Left colon (tissue), 2 donors: ENCODE measurements at regions not wholly inside any gene's neighbourhood (a gene's known extent, or its start where the extent isn't known, plus 50 kb on each side); places are given as distances from the start of the nearest gene placed in this dataset.
"Not testable (repeated sequence)": the region's sequence is repeated elsewhere in the genome, so short reads cannot be mapped to it uniquely, and the experiment has no call there.

Source experiments
- ATAC-seq: fragments of 200-7000 bp; cut with Tn5 transposase; one replicate; pipeline ENCODE4 v1.9.1; 2020; ENCODE audit warnings: mild to moderate bottlenecking, moderate library complexity
- DNase-seq, 2 donors: peaks; one replicate each; pipeline ENCODE4 v3.0.0-alpha.2; 2020
- intact Hi-C, 2 donors: fragments of 100-400 bp; cut with DNase I in 1 of 2; cut with micrococcal nuclease in 1 of 2; formaldehyde crosslinking; loops; one replicate each; pipeline versions ENCODE4 v1.11.2 to v1.14.0; 2022; cut with DNase I, micrococcal nuclease
- donor health status: DM: no; HTN: no; CAD: no.
- donor health status: DM: yes; HTN: yes; CAD: no.

DNA sequence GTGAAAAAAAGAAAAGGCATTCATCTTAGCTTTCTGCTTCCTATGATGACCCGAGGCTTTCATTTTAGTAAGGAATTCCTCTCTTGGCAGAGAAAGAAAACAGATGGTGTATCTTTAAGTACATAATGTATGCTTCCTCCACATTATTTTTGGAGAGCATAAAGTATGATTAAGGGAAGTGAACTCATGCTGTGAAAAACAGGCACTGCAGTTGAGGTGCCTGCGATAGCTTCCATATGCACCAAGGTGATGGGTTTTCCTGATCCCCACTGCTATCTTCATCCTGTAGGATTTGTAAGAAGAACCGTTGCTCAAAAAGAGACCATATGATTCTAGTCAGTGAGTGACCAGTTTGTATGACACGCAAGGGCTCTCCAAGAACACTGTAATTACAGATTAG lies 411.5 kb upstream of the MCTP2 start:
- no peak for DNase-seq
- intact Hi-C loops = no loop called here
- no peak for ATAC-seq

DNA sequence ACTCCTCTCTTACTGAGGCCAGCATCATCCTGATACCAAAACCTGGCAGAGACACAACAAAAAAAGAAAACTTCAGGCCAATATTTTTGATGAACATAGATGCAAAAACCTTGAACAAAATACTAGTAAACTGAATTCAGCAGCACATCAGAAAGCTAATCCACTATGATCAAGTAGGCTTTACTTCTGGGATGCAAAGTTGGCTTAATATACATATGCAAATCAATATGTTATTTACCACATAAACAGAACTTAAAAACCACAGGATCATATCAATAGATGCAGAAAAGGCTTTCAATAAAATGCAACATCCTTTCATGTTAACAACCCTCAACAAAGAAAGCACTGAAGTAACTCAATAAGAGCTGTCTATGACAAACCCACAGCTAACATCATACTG lies 414.5 kb upstream of the MCTP2 start:
- intact Hi-C loops = no loop called here
- ATAC-seq (no peak), DNase-seq (no peak)

DNA sequence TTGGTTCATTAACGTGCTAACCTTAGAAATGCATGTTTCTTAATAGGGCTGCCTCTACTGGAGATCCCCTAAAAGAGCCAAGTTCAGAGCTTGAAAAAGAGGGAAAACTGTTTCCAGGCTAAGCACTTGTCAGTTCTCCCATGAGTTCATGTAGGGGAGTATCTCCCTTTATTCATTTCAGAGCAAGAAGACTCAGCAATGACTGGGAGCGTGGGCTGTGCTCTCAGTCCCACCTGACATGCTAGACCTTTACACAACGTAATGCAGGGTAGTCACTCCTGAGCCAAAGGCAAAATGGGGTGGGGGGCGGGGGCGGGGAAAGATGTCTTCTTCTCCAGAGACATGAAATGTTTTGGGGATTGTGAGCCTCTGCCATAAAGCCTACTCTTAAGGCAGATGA lies 420.1 kb upstream of the MCTP2 start:
- intact Hi-C loops = no loop called here
- DNase-seq (no peak), ATAC-seq (no peak)

DNA sequence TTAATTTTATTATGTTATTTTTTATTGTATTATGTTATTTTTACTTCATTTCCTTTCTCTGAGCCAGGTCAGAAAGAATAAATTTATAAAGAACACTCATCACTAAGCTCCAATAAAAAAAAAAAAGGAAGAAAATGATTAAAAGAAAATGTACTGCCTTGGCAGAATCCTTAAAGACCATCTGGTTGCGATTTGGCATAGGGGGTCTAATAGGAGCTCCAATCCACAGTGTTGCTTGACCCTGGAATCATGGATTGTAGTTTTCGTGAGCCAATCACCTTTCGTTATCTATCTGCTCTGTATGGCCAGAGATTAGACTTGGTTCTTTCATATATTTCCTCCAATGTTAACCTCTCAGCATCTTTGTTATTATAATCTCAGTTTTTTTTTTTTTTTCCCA lies 421.8 kb upstream of the MCTP2 start:
- ATAC-seq (no peak), DNase-seq (no peak)
- intact Hi-C loops = no loop called here

DNA sequence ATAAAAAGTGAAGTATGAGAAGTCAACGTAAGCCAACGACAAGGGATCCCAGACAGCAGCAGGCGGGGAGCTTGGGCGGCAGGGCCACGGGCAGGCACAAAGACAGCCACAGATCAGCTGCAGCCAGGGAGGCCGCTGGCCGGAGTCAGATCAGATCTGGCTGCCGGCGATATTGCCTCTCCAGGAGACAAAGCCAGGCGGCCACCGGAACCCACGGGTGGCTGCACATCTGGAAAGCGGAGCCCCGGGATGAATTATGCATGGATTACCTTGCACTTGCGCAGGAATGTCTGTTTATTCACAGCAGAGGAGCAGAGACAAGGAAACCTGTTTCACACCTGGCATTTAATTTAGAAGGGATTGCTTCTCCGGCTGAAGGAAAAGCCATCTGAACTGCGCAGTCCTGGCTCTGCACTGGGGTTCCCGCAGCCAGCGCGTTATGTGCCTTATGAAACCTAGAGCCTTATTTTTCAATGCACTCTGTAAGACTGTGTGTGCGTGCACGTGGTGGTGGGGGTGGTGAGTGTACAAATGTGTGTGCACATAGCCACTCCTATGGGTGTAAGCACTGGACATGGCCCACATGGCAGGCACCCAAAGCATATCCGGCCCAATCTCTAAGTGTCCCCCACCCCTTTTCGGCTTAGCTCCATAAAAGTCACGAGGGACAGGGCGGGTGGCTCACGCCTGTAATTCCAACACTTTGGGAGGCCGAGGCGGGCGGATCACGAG lies 427.8 kb upstream of the MCTP2 start:
- ATAC-seq (no peak), DNase-seq (no peak)
- intact Hi-C loops = no loop called here

DNA sequence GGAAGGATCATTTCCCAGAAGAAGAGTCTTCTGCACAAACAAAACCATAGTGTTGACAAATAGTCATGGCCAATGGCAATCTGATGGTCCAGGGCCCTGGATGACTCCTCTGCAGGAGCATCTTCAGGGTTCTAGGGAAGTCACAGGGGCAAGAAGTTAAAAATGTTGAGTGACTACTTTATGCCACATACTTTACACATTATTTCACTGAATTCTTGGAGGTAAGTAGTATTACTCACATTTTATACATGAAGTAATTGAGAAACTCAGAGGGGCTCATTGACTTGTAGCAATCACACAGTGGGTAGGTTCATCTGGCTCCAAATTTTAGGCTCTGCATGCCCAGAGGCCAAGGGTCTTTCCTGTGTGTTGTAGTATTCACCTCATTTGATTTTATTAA lies 430.2 kb upstream of the MCTP2 start:
- no peak for ATAC-seq
- DNase-seq = no peak
- intact Hi-C loops = no loop called here

DNA sequence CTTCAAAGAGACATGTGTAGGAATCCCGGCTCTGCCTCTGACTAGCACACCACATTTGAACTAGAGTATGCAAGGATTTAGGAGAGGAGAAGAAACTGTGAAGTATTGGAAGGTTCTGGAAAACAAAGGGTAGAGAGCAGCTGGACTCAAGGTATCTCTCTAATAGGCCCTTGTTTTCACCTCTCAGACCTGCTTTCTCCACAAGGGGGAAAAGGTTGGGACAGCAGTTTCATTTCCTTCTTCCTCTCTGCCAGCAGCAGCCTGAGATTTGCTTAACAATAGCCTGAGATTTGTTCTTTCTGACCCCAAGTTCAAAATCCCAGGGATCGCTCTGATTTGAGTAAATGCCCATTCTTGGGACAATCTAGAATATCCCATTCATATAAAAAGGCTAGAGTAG lies 430.6 kb upstream of the MCTP2 start:
- ATAC-seq (no peak), DNase-seq (no peak)
- intact Hi-C loops = no loop called here

DNA sequence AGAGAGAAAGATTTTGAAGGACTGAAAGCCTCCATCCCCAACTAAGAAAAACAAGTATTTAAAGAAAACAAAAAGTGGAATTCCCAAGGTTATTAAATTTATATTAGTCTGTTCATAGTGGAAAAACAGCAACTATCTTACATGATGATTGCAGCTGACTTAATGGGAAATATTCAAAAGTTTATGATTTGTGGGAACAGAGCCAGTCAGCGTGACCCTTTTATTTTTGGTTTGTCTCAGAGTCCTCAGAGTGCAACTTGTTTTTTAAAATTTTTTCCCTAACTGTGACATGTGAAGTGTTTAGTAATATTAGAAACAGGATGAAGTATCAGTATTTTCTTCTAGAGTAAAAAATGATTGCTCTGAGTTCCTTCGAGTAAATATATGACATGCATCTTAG lies 441.9 kb upstream of the MCTP2 start:
- DNase-seq (no peak), ATAC-seq (no peak)
- intact Hi-C loops = no loop called here

DNA sequence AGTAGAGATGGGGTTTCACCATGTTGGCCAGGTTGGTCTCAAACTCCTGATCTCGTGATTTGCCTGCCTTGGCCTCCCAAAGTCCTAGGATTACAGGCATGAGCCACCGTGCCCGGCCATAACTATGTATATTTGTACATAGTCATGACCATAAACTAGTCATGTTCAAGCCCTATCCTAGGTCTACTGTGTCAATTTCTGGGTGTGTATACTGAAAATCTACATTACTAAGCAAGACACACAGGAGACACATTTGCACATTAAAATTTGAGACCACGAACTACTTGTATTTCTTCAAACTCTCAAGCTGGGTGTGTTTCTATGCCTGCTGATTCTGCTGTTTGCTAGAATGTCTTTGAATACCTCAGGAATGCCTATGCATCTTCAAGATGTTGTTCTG lies 451.3 kb upstream of the MCTP2 start:
- intact Hi-C loops = no loop called here
- ATAC-seq (no peak), DNase-seq (no peak)

DNA sequence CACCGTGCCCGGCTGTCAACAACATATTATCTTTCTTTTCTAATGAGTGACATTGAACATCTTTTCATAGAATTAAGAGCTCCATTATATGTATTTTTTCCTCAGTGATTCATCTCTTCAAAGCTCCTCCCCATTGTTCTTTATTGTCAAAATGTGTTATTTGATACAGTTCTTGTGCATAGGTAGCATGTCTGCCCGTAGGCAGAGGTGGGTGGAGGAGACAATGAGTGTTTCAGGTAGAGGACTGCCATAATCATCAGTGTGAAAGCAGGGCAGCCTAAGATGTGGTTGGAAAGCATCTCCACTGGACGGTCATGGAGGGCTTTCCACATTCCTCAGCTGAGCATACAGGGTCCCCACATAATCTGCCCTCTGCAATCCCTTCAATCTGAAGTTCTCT lies 452.0 kb upstream of the MCTP2 start:
- DNase-seq = no peak
- intact Hi-C loops = no loop called here
- no peak for ATAC-seq

DNA sequence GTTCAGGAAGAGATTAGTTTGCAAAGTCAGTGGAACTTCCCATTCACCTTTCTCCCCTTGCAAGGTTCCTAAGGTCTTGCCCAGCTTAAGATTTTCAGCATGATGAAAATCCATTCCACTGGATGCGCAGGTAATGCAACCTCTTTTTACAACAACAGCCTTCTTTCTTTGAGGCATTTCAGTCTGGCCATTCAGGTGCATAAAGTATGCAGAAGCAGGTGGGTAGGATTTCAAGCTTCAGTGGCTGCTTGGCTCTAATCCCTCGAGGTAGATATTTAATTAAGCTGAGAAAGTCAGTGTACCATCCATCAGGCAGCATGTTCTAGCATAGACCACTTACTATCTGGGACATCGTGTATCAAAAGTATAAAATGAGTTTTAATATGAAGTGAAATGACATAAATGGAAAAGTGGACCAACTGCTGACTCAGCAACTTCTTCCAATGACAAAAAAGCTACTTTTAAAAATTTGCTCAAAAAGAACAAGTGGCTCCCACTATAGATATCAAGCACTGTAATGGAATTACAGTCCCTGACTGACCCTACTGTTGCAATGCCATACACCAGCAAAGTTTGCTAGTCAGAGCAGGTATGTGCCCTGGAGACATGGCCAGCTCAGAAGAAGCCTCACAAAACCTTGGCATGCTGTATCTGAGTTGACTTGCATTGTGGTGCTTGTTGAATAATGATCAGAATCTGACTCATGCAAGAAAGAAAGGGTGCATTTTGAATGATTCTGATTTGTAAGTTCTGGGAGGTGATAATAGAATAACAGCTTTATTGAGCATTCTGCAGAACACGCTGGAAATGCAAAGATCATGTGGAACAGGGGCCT lies 459.9 kb upstream of the MCTP2 start:
- DNase-seq (no peak), ATAC-seq (no peak)
- intact Hi-C loops = no loop called here

DNA sequence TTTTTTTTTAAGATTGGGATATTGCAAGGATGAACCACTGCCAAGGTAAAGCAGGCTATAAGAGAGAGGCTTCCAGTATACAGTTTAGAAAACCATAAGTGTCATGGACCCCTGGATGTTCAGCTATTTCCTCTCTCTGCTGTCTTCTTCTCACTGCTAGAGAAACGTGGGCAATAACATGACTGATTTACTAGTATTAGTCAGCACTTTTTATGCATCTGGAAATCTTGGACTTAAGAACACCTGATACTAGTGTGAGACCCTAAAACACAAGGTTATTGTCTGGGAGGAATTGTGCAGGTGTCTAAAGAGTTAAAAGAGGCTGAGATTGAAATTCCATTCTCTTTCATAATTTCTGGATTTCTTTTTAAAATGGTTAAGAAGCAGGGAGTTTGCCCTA lies 460.6 kb upstream of the MCTP2 start:
- ATAC-seq = no peak
- intact Hi-C loops = no loop called here

DNA sequence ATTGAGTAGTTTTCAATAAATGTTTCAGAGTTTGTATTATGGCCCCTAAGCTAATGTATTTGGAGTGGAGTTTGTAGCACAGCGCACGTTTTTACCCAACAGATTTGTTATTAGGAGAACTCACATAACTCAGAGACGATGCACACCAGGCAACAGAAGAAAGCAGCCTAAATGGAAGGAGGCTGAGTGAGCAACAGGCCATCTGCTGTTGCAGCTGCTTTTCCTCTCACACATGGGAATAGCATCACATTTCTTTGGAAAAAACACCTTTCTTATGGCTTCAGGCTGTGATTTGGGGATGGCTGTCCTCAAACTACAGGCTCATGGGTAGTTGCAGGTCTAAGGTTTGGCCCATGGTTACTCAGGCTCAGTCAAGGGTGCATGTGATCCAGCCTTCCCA lies 469.3 kb upstream of the MCTP2 start:
- DNase-seq (no peak), ATAC-seq (no peak)
- intact Hi-C loops = no loop called here

More for the DNA sequence above, 460.6 kb upstream of the MCTP2 start:
- no peak for DNase-seq

DNA sequence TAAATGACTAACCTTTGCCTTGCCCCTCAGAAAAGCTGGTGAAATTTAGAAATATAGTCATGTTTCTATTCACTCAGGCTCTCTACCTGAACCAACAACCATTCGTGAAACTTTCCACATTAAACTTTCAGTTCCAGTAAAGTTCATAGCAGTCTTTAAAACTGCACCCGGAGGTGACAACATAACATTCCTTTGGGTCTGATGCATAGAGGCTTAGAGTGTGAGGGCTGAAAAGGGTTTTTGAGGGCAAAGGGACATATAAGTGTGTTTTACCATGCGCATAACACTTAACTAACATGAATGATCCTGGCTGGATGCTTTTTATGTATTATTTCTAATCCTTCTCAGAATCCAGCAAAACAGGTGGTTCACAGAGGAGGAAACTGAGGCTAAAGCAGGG lies 471.7 kb upstream of the MCTP2 start:
- ATAC-seq (no peak), DNase-seq (no peak)
- intact Hi-C loops = no loop called here

DNA sequence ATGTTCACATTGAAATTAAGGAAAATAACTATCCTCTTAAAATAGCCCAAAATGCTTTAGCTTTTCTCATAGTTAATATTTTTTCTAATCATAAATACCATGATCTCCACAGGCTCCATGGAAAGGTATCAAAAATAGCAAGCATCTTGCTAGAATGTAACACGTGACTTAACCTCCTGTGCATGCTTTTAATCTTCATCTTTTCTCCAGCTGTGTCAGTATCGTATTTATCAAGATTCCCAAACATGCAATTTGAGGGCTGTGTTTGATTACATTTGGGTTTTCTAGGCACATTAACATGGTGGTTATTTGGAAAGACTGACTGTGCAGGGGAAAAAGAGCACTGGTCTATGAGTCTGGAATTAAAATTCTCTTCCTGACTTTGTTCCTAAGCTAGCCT lies 472.5 kb upstream of the MCTP2 start:
- intact Hi-C loops = no loop called here
- no peak for ATAC-seq
- DNase-seq = no peak

DNA sequence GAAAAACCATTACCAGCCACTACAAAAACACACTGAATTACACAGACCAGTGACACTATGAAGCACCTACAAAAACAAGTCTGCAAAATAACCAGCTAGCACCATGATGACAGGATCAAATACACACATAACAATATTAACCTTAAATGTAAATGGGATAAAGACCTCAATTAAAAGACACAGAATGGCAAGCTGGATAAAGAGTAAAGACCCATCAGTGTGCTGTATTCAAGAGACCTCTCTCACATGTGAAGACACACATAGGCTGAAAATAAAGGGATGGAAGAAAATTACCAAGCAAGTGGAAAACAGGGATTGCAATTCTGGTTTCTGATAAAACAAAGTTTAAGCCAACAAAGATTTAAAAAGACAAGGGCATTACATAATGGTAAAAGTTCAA lies 482.7 kb upstream of the MCTP2 start:
- intact Hi-C loops = no loop called here
- no peak for ATAC-seq
- no peak for DNase-seq

DNA sequence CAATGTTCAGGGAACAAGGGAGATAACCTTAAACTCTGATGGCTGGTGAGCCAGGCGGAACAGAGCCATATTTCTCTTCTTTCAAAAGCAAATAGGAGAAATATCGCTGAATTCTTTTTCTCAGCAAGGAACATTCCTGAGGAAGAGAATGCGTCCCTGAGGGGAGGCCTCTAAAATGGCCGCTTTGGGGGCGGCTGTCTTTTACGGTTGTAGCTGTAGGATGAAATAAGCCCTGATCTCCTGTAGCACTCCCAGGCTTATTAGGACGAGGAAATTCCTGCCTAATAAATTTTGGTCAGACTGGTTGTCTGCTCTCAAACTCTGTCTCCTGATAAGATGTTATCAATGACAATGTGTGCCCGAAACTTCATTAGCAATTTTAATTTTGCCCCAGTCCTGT lies 496.4 kb upstream of the MCTP2 start:
- DNase-seq, ATAC-seq, intact Hi-C loops: not testable (repeated sequence)

DNA sequence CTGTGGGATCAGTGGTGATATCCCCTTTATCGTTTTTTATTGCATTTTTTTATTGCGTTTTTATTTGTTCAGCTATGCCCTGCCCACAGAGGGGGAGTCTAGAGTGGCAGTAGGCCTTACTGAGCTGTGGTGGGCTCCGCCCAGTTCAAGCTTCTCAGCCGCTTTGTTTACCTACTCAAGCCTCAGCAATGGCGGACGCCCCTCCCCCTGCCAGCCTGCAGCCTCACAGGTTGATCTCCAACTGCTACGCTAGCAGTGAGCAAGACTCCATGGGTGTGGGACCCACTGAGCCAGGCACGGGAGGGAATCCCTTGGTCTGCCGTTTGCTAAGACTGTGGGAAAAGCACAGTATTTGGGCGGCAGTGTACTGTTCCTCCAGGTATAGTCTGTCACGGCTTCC lies 500.6 kb upstream of the MCTP2 start:
- ATAC-seq (no peak), DNase-seq (peak in 1 of 2 donors; percentile 4)
- intact Hi-C loops = no loop called here

DNA sequence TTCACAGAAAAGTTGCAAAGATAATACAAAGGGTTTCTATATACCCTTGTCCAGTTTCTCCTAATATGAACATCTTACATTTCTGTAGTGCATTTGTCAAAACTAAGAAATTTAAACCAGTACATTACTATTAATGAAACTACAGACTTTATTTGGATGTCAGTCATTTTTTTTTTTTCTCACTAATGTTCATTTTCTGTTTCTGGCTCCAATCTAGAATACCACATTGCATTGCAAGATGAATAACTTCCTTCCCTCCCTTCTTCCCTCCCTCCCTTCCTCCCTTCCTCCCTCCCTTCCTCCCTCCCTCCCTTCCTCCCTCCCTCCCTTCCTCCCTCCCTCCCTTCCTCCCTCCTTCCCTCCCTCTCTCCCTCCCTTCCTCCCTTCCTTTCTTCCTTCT lies 509.2 kb upstream of the MCTP2 start:
- ATAC-seq = no peak
- intact Hi-C loops = no loop called here
- no peak for DNase-seq

DNA sequence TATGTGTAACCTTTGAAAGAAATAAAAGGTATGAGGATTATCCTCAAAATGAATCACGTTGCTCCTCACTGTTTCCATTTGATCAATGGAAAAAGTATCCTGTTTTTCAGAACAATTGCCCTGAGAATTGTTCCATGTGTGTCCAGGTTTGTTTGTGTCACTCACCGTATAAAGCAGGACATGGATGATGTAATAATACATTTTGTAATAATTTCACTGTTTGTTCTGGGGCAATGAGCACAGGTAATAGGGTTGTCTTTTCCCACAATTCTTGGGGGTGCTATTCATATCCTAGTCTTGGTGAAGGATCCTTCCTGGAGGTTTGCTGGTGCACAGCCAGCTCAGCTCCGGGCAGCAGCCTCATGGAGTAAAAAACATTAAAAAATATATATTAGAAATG lies 510.8 kb upstream of the MCTP2 start:
- intact Hi-C loops = no loop called here
- ATAC-seq (no peak), DNase-seq (no peak)

DNA sequence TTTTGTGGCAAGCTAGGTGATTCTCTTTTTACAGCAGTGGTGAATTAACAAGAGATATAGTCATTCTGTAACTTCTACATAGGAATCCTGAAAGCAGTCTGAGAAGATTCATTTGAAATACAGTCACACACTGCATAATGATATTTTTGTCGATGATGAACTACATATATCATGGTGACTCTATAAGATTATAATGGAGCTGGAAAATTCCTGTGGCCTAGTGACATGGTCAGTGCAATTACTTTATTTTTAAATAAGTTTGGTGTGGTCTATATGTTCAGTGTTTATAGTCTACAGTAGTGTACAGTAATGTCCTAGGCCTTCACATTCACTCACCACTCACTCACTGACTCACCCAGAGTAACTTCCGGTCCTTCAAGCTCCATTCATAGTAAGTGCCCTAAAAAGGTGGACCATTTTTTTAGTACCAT lies 511.4 kb upstream of the MCTP2 start:
- intact Hi-C loops = no loop called here
- ATAC-seq (no peak), DNase-seq (no peak)
